NCI-H2029 (cell line): ENCODE measurements at regions not wholly inside any gene's neighbourhood (a gene's known extent, or its start where the extent isn't known, plus 50 kb on each side); places are given as distances from the start of the nearest gene placed in this dataset.
"Not testable (repeated sequence)": the region's sequence is repeated elsewhere in the genome, so short reads cannot be mapped to it uniquely, and the experiment has no call there.

ENCODE experiments used
- DNase-seq: peaks from one replicate; lab custom pipeline; 2025; lab: John Stamatoyannopoulos, UW

DNA sequence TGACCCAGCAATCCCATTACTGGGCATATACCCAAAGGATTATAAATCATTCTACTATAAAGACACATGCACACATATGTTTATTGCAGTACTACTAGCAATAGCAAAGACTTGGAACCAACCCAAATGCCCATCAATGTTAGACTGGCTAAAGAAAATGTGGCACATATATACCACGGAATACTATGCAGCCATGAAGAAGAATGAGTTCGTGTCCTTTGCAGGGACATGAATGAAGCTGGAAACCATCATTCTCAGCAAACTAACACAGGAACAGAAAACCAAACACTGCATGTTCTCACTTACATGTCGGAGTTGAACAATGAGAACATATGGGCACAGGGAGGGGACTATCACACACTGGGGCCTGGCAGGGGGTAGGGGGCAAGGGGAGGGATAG is 183.0 kb downstream of the HACE1 start:
- not testable (repeated sequence) for DNase-seq

DNA sequence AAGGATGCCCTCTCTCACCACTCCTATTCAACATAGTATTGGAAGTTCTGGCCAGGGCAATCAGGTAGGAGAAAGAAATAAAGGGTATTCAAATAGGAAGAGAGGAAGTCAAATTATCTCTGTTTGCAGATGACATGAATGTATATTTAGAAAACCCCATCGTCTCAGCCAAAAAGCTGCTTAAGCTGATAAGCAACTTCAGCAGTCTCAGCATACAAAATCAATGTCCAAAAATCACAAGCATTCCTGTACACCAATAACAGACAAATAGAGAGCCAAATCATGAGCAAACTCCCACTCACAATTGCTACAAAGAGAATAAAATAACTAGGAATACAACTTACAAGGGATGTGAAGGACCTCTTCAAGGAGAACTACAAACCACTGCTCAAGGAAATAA is 184.6 kb downstream of the HACE1 start:
- DNase-seq: not testable (repeated sequence)

DNA sequence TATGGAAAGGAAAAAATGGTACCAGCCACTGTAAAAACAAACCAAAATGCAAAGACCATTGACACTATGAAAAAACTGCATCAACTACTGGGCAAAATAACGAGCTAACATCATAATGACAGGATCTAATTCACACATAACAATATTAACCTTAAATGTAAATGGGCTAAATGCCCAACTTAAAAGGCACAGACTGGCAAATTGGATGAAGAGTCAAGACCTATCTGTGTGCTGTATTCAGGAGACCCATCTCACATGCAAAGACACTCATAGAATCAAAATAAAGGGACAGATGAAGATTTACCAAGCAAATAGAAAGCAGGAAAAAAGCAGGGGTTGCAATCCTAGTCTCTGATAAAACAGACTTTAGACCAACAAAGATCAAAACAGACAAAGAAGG is 186.6 kb downstream of the HACE1 start:
- DNase-seq: not testable (repeated sequence)

DNA sequence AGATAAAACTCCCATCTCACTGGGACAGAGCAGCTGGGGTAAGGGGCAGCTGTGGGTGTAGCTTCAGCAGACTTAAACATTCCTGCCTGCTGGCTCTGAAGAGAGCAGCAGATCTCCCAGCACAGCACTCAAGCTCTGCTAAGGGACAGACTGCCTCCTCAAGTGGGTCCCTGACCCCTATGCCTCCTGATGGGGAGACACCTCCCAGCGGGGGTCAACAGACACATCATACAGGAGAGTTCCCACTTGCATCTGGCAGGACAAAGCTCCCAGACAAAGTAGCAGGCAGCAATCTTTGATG is 188.2 kb downstream of the HACE1 start:
- not testable (repeated sequence) for DNase-seq

DNA sequence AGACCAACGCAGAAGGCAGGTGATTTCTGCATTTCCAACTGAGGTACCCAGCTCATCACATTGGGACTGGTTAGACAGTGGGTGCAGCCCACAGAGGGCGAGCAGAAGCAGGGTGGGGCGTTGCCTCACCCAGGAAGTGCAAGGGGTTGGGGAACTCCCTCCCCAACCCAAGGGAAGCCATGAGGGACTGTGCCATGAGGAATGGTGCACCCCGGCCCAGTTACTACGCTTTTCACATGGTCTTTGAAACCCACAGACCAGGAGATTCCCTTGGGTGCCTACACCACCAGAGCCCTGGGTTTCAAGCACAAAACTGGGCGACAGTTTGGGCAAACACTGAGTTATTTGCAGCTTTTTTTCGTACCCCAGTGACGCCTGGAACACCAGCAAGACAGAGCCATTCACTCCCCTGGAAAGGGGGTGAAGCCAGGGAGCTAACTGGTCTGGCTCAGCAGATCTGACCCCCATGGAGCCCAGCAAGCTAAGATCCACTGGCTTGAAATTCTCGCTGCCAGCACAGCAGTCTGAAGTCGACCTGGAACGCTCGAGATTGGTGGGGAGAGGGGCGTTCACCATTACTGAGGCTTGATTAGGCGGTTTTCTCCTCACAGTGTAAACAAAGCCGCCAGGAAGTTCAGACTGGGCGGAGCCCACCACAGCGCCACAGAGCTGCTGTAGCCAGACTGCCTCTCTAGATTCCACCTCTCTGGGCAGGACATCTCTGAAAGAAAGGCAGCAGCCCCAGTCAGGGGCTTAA is 188.7 kb downstream of the HACE1 start:
- DNase-seq: not testable (repeated sequence)

DNA sequence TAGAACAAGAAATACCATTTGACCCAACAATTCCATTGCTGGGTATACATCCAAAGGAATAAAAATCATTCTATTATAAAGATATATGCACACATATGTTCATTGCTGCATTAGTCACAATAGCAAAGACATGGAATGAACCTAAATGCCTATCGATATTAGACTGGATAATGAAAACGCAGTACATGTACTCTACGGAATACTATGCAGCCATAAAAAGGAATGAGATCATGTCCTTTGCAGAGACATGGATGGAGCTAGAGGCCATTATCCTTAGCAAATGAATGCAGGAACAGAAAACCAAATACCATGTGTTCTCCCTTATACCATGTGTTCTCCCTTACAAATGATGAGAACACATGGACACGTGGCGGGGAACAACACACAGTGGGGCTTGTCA is 190.2 kb downstream of the HACE1 start:
- DNase-seq: no peak

DNA sequence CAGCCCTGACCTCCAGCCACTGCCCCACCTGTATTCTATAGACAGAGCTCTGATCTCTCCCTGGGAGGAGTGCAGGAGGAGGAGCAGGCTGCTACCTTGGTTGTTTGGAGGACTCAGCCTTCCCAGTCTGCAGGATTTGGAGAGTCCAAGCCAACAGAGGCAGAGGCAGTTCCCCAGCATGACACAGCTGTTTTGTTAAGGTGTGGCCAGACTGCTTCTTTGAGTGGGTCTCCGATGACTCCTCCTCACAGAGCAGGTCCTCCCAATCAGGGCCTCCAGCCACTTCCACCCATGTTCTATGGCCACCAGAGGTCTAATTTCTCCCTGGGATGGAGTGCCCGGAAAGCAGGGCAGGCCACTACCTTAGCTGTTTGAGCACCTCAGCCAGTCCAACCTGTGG is 203.5 kb downstream of the HACE1 start:
- no peak for DNase-seq

DNA sequence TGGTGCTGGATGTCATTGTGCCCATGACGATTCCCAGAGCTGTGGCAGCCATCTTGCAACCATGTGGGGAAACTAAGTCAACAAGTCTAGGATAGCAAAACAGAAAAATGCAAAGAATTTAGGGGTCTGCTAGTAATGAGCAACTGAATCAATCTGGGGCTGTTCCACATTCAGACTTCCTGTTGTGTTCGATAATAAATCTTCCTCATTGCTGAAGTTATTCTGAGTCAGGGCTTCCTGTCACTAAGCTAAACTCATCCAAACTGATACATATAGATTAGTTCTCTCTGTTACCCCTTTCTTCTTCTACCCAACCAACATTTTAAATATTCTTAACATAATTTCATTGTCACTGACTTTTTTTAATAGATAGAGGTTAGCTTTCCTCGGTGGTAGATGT is 205.9 kb downstream of the HACE1 start:
- no peak for DNase-seq

DNA sequence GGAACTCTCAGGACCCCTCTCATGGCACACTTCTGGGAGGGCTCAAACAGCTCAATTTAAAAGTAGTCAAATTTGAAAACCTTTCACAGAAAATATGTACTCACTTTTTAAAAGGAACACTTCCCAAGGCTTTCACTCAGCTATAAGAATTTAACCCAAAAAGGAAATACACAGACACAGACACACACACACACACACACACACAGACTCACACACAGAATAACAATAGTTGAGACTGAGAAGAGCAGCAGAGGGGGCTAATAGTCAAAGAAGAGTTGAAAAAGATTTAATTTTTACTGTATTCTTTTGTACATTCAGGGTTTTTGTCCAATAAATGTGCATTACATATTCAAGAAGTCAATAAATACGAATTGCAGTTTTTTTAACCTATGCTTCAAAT is 211.4 kb downstream of the HACE1 start:
- DNase-seq: no peak

DNA sequence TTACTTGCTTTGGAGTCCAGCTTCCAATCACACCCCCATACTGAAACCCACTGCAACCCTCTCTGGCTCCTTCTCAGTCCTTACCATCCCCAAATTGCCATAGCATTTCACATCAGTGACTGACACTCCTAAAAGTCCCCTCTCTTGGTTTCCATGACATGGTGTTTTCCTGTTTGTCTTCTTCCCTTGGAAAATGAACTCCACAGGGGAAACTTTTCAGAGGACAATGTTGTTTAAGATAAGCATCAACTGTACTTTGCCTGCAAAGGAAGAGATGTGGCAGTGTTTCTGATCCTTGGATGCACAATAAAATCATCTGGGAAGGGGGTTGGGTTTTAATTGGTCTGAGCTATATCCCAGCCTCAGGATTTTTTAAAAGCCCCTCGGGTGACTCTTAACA is 214.9 kb downstream of the HACE1 start:
- DNase-seq: no peak

DNA sequence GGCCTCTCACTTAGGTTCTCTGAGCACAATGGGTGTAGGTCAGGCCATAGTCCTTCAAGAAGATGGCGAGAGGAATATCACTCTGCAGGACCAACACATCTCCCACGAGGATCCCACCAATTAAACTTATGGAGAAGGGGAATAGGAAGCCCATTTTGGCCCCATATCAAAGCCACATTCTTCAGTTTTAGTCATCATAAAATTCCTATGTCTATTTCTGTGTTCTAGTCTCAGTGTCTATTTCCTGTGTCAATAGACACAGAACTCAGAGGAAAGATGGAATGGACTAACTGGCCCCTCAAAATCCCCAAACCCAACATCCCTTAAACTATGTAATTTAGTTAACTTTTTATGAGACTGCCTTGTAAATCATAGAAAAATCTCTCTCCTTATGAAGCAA is 216.8 kb downstream of the HACE1 start:
- DNase-seq: no peak

DNA sequence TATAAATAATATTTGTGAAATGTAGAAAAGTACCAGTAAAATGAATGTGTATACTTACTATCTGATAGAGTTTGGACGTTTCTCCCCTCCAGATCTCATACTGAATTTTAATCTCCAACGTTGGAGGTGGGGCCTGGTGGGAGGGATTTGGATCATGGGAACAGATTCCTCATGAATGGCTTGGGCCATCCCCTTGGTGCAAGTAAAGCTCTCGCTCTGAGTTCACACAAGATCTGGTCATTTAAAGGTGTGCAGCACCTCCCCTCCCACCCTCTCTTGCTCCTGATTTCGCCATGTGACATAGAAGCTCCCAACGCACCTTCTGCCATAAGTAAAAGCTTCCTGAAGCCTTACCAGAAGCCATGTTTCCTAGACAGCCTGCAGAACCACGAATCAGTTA is 219.0 kb downstream of the HACE1 start:
- no peak for DNase-seq

DNA sequence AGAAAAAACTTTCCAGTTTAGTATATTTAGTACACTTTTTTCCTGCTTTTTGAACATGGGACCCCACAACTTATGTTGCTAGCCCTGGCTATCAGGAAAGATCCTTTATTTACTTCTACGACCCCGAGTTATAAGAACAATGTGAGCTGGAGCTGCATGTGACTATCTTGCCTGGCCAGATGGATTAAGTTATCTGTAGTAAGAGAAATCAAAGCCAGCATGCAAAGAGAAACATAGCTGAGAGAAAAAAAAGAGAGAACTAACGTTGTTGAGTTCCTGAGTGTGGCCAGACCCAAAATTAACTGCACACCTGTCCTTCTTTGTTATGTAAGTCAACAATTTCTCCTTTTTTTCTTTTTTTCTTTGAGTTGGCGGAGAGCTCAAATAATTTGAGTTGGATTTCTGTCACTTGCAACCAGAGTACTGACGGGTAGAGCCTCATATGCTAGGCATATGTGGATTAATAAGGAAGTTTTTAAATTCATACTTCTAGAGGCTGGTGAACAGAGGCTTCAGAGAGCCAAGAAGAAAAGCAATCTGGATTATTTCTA is 219.5 kb downstream of the HACE1 start:
- no peak for DNase-seq

DNA sequence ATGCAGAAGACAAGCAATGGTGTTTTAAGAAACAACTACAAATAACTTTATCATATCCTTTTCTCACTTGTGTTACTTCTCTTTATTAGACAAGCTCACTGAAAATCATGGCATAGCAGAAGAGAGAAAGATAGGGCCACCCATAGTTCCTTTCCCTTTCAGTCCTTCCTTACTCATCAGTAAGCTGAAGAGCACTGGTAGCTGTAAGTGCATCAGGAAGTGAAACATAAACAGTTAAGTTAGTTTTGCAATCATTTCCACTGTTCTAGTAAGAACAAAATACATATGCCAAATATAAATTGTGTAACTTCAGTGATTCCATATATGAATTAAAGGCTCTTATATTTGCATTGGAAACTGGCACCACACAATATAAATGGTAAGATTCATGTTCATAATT is 220.1 kb downstream of the HACE1 start:
- no peak for DNase-seq

DNA sequence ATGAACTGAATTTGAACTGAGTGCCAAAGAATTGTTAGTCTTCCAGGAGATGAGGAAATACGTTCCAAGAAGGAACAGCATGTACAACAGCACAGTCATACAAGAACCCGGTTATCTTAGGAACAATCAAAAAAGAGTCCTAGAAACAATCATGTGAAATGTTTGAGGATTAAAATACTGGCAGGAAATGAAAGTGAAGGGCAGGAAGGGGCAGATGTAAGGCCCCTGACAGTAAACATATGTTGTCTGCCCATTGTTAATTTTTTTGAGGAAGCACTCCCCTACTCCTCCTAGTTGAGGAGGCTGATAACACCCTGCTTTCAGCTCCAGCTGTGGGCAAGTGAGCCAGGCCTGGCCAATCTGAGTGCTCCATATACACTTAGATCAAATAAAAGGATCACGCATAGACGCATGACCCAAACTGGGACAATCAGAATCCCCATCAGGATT is 220.9 kb downstream of the HACE1 start:
- no peak for DNase-seq

DNA sequence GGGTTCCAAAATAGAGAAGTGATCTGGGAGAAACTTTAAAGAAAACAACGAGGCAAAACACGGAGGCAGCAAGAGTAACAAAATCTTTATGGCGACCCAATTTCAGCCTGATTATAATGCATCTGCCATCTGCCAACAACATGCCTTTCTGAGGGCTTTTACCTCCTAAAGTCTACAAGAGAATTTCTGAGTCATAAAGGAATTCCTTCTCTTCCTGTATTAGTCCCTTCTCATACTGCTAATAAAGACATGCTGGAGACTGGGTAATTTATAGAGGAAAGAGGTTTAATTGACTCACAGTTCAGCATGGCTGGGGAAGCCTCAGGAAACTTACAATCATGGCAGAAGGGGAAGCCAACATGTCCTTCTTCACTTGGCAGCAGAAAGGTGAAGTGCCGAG is 226.6 kb downstream of the HACE1 start:
- DNase-seq: no peak

DNA sequence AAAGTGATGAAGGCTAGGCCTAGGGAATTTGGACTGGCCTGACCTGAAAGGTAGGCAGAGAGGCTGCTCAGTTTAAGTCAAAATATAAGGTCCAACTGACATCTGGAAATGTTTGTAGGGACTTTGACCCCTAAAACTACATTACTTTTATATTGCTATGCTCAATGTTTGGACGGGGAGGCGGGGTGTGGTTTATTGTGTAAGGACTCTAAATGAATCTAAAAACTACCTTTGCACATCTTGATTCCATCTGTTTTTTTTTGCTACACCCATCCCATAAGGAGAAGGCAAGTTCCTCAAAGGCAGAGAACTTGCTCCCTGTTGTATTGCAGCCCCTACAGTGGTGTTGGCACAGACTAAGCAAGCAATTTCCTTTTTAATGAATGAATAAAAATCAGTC is 227.1 kb downstream of the HACE1 start:
- DNase-seq: no peak

DNA sequence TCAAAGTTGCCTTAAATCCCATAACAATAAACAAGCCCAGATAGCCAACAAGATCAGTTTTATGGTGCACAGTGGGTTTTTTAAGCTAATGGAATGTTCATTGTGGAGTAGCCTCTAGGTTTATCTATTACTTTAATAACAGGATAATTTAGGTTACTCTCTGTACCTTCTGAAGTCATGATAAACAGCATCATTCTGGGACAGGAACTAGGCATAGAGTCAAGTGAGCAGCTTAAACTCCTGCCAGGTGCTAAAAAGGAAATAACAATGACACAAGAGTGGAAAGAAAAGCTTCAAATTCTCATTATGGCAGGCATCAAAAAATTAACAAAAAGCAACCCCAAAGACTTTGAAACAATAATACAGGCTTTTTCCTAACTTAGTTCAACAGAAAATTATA is 228.8 kb downstream of the HACE1 start:
- no peak for DNase-seq

DNA sequence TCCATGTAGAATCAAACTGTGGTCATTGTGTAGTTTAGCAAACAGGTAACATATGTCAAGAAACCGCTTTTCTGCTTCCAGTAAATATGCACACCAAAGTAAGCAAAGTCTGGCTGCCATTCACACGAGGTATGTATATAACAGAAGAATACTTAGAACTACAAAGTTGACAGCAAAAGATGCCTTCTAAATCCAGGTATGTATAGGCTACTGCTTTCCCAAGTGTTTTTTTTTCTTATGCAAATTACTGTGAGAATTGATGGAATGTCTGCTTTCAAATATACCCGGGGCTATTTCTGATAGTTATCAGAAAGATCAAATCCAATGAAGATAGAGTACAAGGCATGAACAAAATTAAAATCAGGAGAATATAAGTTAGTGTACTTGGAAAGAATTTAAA is 229.2 kb downstream of the HACE1 start:
- no peak for DNase-seq

DNA sequence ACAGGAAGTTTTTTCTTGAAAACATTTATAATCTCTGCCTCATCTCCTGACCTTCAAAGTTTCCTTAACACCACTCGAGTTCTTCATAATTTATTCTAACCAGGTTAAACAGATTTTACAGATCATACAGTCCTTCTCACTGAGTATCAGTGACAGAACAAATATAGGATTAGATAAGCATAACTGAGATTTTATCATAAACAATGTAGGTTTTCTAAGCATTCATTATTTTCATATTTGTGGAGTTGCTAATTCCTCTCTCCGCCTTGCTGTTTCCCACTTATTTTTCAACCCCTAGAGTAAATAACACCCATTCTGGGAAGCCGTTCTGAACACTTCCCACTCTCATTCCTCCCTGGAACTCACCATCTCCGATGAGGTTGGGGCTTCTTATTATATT is 229.9 kb downstream of the HACE1 start:
- no peak for DNase-seq

DNA sequence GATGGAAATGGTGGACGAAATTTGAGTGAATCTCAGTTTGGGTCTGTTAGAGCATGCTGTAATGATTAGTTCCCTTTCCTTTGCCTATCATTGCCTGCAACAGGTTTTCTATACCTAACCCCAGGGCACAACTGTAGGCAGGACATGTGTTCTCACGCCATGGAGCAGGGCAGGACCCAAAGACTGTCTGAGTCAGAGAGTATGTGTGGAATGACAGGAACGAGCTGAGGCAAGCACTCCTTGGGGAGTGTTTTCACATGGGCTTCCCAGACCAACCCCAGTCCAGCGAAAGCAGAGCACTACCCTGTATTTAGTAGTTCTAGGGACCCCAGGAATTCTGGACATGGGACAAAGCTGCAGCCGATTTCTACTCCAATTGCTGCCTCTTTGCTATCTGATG is 234.2 kb downstream of the HACE1 start:
- DNase-seq: no peak

DNA sequence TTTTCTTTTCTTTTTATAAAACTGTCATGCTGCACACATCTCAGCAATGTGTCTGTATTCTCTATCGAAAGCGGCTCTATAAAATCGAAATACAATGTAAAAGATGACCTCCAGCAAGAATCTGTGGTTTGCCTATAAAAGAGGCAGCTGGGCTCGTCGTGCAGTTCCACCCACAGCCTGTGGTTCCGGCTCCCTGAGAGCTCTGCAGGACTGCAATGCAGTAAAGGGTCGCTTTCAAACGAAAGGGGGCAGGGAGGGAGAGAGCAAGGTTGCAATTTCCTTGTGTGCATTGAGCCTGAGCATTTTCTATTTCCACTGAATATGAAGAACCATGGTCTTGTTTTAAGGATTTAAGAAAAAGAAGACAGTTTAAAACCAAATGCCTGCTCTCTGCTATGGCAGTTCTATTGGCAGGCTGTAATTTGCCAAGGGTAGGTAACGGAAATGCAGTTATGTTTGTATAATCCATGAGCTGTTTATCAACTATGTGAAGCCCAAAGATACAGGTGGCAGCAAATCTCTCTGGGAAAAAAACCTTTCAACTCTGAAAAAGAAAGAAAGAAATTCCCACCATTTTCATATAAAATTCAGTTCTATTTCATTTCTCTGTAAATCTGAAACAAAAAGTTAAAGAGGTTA is 236.5 kb downstream of the HACE1 start:
- no peak for DNase-seq

DNA sequence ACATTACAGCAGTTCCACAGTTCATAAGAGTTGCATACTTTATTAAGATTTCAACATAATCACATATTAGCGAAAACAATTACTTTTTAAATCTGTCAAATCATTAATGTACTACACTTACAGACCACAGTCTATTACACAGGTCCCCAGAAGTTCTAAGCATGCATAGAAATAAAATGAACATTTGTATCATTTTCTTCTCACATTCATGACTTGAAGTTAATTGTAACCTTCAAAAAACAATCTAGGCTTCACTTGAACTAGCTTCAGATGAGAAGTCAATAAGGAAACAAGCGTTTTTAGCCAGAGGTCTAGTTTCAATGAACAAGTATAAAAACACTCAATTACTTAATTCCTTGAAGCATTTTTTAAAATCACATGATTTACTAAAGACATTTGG is 238.3 kb downstream of the HACE1 start:
- DNase-seq: no peak

DNA sequence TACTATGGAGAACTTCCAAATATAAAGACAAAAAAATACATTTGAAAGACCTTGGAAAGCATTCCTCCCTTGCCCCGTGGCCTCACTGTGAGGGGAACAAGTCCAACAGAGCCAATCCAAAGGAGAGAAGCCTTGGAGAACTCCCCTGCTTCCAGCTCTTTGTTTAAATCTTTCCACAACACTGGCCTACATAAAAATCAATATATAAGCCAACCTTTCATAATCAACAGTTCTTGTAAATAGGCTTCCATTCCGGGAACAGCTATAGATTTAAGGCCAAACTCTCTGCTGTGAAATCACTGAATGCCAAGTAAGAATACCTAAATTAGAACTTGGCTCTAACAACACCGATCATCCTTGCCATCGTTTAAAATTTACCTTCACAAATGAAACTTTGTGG is 242.1 kb downstream of the HACE1 start:
- no peak for DNase-seq
